ENCODE measurements at regions not wholly inside any gene's neighbourhood (a gene's known extent, or its start where the extent isn't known, plus 50 kb on each side); places are given as distances from the start of the nearest gene placed in this dataset.

DNA sequence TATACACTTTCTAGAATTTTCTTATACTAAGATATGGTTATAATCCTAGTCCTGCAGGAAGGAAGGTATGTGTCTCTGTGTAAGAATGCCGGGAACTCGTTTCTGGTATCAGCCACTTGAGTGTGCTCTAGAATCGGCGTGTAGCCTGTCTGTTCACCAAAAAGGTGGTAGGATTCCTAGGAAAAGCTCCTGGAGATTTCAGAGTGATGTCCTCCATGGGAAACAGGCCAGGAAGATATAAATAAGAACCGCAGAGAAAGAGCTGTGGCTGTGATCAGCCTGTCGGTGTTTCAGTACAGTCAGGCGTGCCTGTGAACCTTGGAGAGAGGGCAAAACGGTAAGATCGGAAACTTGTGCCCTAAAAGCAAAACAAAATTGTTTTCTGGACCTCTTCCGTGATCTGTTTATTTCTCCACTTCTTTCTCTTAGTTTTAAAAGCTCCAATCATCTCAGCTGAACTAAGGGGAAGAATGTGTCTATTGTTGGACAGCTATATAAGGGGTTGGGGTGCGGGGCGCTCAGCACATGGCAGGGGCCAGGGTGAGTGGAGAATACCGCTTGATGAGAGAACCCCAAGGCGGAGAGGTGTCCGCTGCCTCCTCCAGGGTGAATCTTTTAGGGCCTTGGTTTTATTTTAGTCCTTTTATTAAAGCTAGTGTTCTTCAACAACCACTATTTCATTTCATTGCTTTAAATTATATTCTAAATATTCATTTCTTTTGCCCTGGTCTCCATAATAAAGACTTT is 303.8 kb upstream of the TENM3 start:
- Histone ChIP-seq H2BK12ac (ENCODE audit: low read length in 2 of 2) (no peak overlapping the region), H3K14ac (ENCODE audit: low read length in 2 of 2) (no peak overlapping the region)

DNA sequence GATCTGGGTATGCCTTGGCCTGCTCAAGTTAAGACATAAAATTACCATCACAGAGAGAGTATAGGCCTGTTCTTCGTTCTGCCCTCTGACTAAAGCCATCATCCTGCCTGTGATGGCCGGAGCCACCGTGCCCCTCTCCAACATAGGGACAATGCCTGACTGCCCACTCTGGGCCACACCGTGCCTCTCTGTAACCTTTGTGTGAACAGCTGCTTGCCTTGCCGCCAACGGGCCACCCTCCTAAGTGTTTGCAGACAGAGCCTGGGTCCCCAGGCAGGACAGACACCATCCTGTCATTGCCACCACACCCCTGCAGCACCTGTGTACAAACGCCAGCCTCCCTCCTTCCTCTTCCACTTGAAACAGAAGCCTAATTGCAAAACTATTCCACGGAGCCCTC is 298.7 kb upstream of the TENM3 start:
- H3K4ac ChIP-seq (ENCODE audit: low read depth in 1 of 2, low read length in 2 of 2) = no peak overlapping the region
- H3K27ac ChIP-seq (ENCODE audit: low read length, poor library complexity, severe bottlenecking) = no peak overlapping the region
- H2AK5ac ChIP-seq (ENCODE audit: low read length, severe bottlenecking) = no peak overlapping the region
- DNase-seq = no peak
- no peak overlapping the region for H4K91ac ChIP-seq (ENCODE audit: low read length)
- no peaks in the 10 kb centered on the region for H3K36me3 ChIP-seq (ENCODE audit: control insufficient read depth in 1 of 2, insufficient read depth in 2 of 2, low read depth in 1 of 2, low read length in 2 of 2)
- no peak overlapping the region for H2BK15ac ChIP-seq (ENCODE audit: low read depth, poor library complexity, severe bottlenecking)
- no peaks in the 10 kb centered on the region for H3K79me1 ChIP-seq (replicated peaks; ENCODE audit: low read length, poor library complexity, severe bottlenecking)
- no peak overlapping the region for H3K4me2 ChIP-seq (ENCODE audit: low read length, poor library complexity, severe bottlenecking)
- H3K4me1 ChIP-seq (ENCODE audit: control insufficient read depth, insufficient read depth, low read depth, low read length) = no peaks in the 10 kb centered on the region
- no peak overlapping the region for H2BK12ac ChIP-seq (ENCODE audit: low read length in 2 of 2)
- H3K9ac ChIP-seq (ENCODE audit: low read length) = no peak overlapping the region
- WGBS = 88% methylated on average over 8 of the region's 8 CpGs
- H3K23ac ChIP-seq (ENCODE audit: low read length in 2 of 2) = no peak overlapping the region
- H3K18ac ChIP-seq (ENCODE audit: low read depth in 1 of 2, low read length in 2 of 2) = no peak overlapping the region
- no peak overlapping the region for H3K4me3 ChIP-seq (ENCODE audit: insufficient read depth in 1 of 2, low read depth in 1 of 2, low read length in 2 of 2)
- H3K14ac ChIP-seq (ENCODE audit: low read length in 2 of 2) = no peak overlapping the region
- no peak overlapping the region for H2BK120ac ChIP-seq (ENCODE audit: low read depth, low read length)
- no peaks in the 10 kb centered on the region for H3K27me3 ChIP-seq (ENCODE audit: control insufficient read depth in 1 of 2, insufficient read depth in 1 of 2, low read length in 2 of 2)
- H2AFZ ChIP-seq (ENCODE audit: low read depth, low read length) = no peak overlapping the region
- H3K9me3 ChIP-seq (ENCODE audit: control insufficient read depth, low read length) = no peaks in the 10 kb centered on the region
- H4K8ac ChIP-seq (ENCODE audit: low read length) = no peak overlapping the region
- H2BK5ac ChIP-seq (ENCODE audit: low read depth, low read length, poor library complexity, severe bottlenecking) = no peak overlapping the region

More for the DNA sequence above, 303.8 kb upstream of the TENM3 start:
- WGBS = 72% methylated on average over 11 of the region's 15 CpGs
- Histone ChIP-seq H2BK5ac (ENCODE audit: low read depth, low read length, poor library complexity, severe bottlenecking) (no peak overlapping the region), H3K9me3 (ENCODE audit: control insufficient read depth, low read length) (no peaks in the 10 kb centered on the region), H3K27me3 (ENCODE audit: control insufficient read depth in 1 of 2, insufficient read depth in 1 of 2, low read length in 2 of 2) (no peaks in the 10 kb centered on the region), H3K27ac (ENCODE audit: low read length, poor library complexity, severe bottlenecking) (no peak overlapping the region), H2AFZ (ENCODE audit: low read depth, low read length) (no peak overlapping the region), H3K18ac (ENCODE audit: low read depth in 1 of 2, low read length in 2 of 2) (no peak overlapping the region), H4K91ac (ENCODE audit: low read length) (no peak overlapping the region), H2AK5ac (ENCODE audit: low read length, severe bottlenecking) (no peak overlapping the region), H2BK120ac (ENCODE audit: low read depth, low read length) (no peak overlapping the region), H3K4me1 (ENCODE audit: control insufficient read depth, insufficient read depth, low read depth, low read length) (no peaks in the 10 kb centered on the region), H3K4me2 (ENCODE audit: low read length, poor library complexity, severe bottlenecking) (no peak overlapping the region), H3K23ac (ENCODE audit: low read length in 2 of 2) (no peak overlapping the region), H4K8ac (ENCODE audit: low read length) (no peak overlapping the region), H3K9ac (ENCODE audit: low read length) (peak overlapping the region; percentile 32), H3K4ac (ENCODE audit: low read depth in 1 of 2, low read length in 2 of 2) (no peak overlapping the region), H3K4me3 (ENCODE audit: insufficient read depth in 1 of 2, low read depth in 1 of 2, low read length in 2 of 2) (no peak overlapping the region), H3K79me1 (replicated peaks; ENCODE audit: low read length, poor library complexity, severe bottlenecking) (no peaks in the 10 kb centered on the region), H3K36me3 (ENCODE audit: control insufficient read depth in 1 of 2, insufficient read depth in 2 of 2, low read depth in 1 of 2, low read length in 2 of 2) (no peaks in the 10 kb centered on the region), H2BK15ac (ENCODE audit: low read depth, poor library complexity, severe bottlenecking) (no peak overlapping the region)
- no peak for DNase-seq

- H2BK5ac ChIP-seq (ENCODE audit: low read depth, low read length, poor library complexity, severe bottlenecking) = no peak overlapping the region
- H2BK15ac ChIP-seq (ENCODE audit: low read depth, poor library complexity, severe bottlenecking) = no peak overlapping the region
- no peak overlapping the region for H3K14ac ChIP-seq (ENCODE audit: low read length in 2 of 2)
- no peaks in the 10 kb centered on the region for H3K79me1 ChIP-seq (replicated peaks; ENCODE audit: low read length, poor library complexity, severe bottlenecking)
- no peak overlapping the region for H3K9ac ChIP-seq (ENCODE audit: low read length)
- H3K23ac ChIP-seq (ENCODE audit: low read length in 2 of 2) = no peak overlapping the region
- H4K91ac ChIP-seq (ENCODE audit: low read length) = no peak overlapping the region
- no peak overlapping the region for H2BK12ac ChIP-seq (ENCODE audit: low read length in 2 of 2)
- no peak overlapping the region for H2AK5ac ChIP-seq (ENCODE audit: low read length, severe bottlenecking)
- 75% methylated on average over 2 of the region's 4 CpGs for WGBS
- H3K9me3 ChIP-seq (ENCODE audit: control insufficient read depth, low read length) = no peaks in the 10 kb centered on the region
- no peaks in the 10 kb centered on the region for H3K36me3 ChIP-seq (ENCODE audit: control insufficient read depth in 1 of 2, insufficient read depth in 2 of 2, low read depth in 1 of 2, low read length in 2 of 2)
- H4K8ac ChIP-seq (ENCODE audit: low read length) = no peak overlapping the region
- no peak overlapping the region for H2BK120ac ChIP-seq (ENCODE audit: low read depth, low read length)
- peak; percentile 28 for DNase-seq
- no peaks in the 10 kb centered on the region for H3K27me3 ChIP-seq (ENCODE audit: control insufficient read depth in 1 of 2, insufficient read depth in 1 of 2, low read length in 2 of 2)
- H3K4me3 ChIP-seq (ENCODE audit: insufficient read depth in 1 of 2, low read depth in 1 of 2, low read length in 2 of 2) = no peak overlapping the region
- no peak overlapping the region for H3K18ac ChIP-seq (ENCODE audit: low read depth in 1 of 2, low read length in 2 of 2)
- H2AFZ ChIP-seq (ENCODE audit: low read depth, low read length) = no peak overlapping the region
- no peak overlapping the region for H3K27ac ChIP-seq (ENCODE audit: low read length, poor library complexity, severe bottlenecking)
- H3K4ac ChIP-seq (ENCODE audit: low read depth in 1 of 2, low read length in 2 of 2) = no peak overlapping the region
- H3K4me2 ChIP-seq (ENCODE audit: low read length, poor library complexity, severe bottlenecking) = no peak overlapping the region
- H3K4me1 ChIP-seq (ENCODE audit: control insufficient read depth, insufficient read depth, low read depth, low read length) = no peaks in the 10 kb centered on the region
Observed at GRCh38 chr4:181946902-181947301, 296.3 kb upstream of the TENM3 start.

DNA sequence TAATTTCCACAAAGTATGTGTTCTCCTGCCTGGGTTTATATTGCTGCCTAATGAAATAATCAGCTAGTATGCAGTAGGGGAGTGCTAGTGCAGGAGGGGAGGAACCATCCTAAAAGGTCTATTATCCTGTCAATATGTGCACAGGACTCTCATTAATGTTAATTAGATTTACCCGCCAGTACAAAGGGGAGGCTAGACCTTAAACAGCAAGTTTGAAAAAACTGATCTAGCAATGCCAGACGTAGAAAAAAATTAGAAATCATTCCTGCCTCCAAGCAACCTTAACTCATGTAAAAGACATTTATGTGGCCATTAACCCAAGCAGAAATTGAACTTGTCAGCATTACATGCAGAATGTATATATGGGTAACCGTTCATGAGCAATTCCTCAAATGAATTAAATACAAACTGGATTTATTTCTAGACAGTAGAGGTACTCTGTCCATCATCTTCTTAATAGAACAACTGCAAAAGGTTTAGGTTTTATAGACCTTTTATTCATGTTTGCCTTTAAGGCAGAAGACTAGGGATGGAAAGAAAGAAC is 294.3 kb upstream of the TENM3 start:
- Histone ChIP-seq H2AK5ac (ENCODE audit: low read length, severe bottlenecking) (no peak overlapping the region), H2BK5ac (ENCODE audit: low read depth, low read length, poor library complexity, severe bottlenecking) (no peak overlapping the region), H3K4me3 (ENCODE audit: insufficient read depth in 1 of 2, low read depth in 1 of 2, low read length in 2 of 2) (no peak overlapping the region), H3K23ac (ENCODE audit: low read length in 2 of 2) (no peak overlapping the region), H3K18ac (ENCODE audit: low read depth in 1 of 2, low read length in 2 of 2) (no peak overlapping the region), H3K4ac (ENCODE audit: low read depth in 1 of 2, low read length in 2 of 2) (no peak overlapping the region), H3K79me1 (replicated peaks; ENCODE audit: low read length, poor library complexity, severe bottlenecking) (no peaks in the 10 kb centered on the region), H3K36me3 (ENCODE audit: control insufficient read depth in 1 of 2, insufficient read depth in 2 of 2, low read depth in 1 of 2, low read length in 2 of 2) (no peaks in the 10 kb centered on the region), H3K27me3 (ENCODE audit: control insufficient read depth in 1 of 2, insufficient read depth in 1 of 2, low read length in 2 of 2) (no peaks in the 10 kb centered on the region), H2BK12ac (ENCODE audit: low read length in 2 of 2) (no peak overlapping the region), H3K27ac (ENCODE audit: low read length, poor library complexity, severe bottlenecking) (no peak overlapping the region), H4K91ac (ENCODE audit: low read length) (no peak overlapping the region), H3K4me2 (ENCODE audit: low read length, poor library complexity, severe bottlenecking) (no peak overlapping the region), H2BK120ac (ENCODE audit: low read depth, low read length) (no peak overlapping the region), H3K9ac (ENCODE audit: low read length) (no peak overlapping the region), H3K14ac (ENCODE audit: low read length in 2 of 2) (no peak overlapping the region), H3K4me1 (ENCODE audit: control insufficient read depth, insufficient read depth, low read depth, low read length) (peaks cover 3% of the 10 kb centered on the region), H2AFZ (ENCODE audit: low read depth, low read length) (no peak overlapping the region), H4K8ac (ENCODE audit: low read length) (no peak overlapping the region), H3K9me3 (ENCODE audit: control insufficient read depth, low read length) (no peaks in the 10 kb centered on the region), H2BK15ac (ENCODE audit: low read depth, poor library complexity, severe bottlenecking) (no peak overlapping the region)
- no peak for DNase-seq
- WGBS = 85% methylated on average over 2 of the region's 3 CpGs

Data from mesenchymal stem cell (in vitro differentiated cells and primary cell).